ENCODE measurements at regions not wholly inside any gene's neighbourhood (a gene's known extent, or its start where the extent isn't known, plus 50 kb on each side); places are given as distances from the start of the nearest gene placed in this dataset.

GRCh38 chr13:90246005-90246404 is 1101.5 kb upstream of the MIR17HG start:
- TF ChIP-seq, protein P1, sequence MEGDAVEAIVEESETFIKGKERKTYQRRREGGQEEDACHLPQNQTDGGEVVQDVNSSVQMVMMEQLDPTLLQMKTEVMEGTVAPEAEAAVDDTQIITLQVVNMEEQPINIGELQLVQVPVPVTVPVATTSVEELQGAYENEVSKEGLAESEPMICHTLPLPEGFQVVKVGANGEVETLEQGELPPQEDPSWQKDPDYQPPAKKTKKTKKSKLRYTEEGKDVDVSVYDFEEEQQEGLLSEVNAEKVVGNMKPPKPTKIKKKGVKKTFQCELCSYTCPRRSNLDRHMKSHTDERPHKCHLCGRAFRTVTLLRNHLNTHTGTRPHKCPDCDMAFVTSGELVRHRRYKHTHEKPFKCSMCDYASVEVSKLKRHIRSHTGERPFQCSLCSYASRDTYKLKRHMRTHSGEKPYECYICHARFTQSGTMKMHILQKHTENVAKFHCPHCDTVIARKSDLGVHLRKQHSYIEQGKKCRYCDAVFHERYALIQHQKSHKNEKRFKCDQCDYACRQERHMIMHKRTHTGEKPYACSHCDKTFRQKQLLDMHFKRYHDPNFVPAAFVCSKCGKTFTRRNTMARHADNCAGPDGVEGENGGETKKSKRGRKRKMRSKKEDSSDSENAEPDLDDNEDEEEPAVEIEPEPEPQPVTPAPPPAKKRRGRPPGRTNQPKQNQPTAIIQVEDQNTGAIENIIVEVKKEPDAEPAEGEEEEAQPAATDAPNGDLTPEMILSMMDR (IDR thresholded peaks at IDR 0.05; ENCODE audit: low read depth, low read length, poor library complexity, severe bottlenecking), result no peak
- TF ChIP-seq EZH2phosphoT487 (IDR thresholded peaks at IDR 0.05; ENCODE audit: borderline replicate concordance, low read length), result no peak
